HG03520 (cell line): ENCODE measurements at regions not wholly inside any gene's neighbourhood (a gene's known extent, or its start where the extent isn't known, plus 50 kb on each side); places are given as distances from the start of the nearest gene placed in this dataset.
"Not testable (repeated sequence)": the region's sequence is repeated elsewhere in the genome, so short reads cannot be mapped to it uniquely, and the experiment has no call there.

Experiments
- ATAC-seq: cut with Tn5 transposase; IDR thresholded peaks from one replicate; pipeline ENCODE4 v1.9.1; 2021; ENCODE audit warnings: mild to moderate bottlenecking, moderate library complexity; ENCODE audit not compliant: unreplicated experiment

- ATAC-seq: not testable (repeated sequence)
These were observed 168.5 kb downstream of the LAT start for GRCh38 chr16:29153307-29153706.

GRCh38 chr16:29152544-29153031, 167.7 kb downstream of the LAT start:
- not testable (repeated sequence) for ATAC-seq

DNA sequence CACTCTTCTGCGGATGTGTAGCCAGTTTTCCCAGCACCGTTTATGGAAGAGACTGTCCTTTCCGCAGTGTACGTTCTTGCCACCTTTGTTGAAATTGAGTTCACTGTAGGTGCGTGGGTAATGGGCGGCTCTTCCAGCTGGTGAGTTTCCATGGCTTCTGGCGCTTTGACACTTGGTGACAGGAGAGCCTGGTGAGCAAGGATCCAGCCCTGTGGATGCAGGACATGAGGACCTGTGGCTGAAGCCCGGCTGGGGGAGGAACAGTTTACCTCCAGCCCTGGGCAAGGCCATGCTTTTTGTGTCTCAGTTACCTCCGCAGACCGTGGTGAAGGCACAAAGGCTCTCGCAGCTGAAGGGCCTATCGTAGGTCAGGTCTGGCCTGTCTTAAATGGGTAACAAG, 166.5 kb downstream of the LAT start:
- ATAC-seq: no peak

DNA sequence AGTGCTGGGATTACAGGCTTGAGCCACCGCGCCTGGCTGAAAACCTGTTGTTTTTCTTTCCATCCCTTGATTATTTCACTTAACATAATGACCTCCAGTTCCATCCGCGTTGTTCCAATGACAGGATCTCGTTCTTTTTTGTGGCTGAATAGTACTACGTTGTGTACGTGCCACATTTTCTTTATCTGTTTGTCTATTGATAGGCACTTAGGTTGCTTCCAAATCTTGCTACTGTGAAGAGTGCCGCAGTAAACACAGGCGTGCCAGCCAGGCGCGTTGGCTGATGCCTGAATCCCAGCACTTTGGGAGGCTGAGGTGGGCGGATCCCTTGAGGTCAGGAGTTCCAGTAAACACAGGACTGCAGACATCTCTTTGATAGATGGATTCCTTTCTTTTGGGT, 165.1 kb downstream of the LAT start:
- not testable (repeated sequence) for ATAC-seq

DNA sequence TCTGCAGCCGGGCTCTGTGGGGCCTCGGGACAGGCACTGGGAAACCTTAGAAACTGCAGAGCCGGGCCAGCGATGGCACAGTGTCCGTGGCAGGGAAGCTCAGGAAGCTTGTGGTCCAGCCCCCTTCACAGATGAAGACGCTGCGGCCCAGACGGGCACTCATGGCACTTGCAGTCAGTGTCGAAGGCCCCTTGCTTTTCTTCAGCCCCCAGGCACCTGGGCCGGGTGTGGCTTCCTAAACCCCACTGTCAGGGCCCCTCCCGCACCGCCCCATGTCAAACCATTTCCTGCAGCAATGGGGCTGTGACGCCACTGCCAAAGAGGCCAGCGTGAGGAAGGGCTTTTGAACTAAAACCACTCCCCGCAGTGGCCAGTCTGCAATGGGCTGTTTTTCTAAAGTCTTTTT, 164.0 kb downstream of the LAT start:
- no peak for ATAC-seq

GRCh38 chr16:29148131-29148691, 163.4 kb downstream of the LAT start:
- no peak for ATAC-seq

GRCh38 chr16:29147710-29148109, 162.9 kb downstream of the LAT start:
- ATAC-seq: not testable (repeated sequence)

DNA sequence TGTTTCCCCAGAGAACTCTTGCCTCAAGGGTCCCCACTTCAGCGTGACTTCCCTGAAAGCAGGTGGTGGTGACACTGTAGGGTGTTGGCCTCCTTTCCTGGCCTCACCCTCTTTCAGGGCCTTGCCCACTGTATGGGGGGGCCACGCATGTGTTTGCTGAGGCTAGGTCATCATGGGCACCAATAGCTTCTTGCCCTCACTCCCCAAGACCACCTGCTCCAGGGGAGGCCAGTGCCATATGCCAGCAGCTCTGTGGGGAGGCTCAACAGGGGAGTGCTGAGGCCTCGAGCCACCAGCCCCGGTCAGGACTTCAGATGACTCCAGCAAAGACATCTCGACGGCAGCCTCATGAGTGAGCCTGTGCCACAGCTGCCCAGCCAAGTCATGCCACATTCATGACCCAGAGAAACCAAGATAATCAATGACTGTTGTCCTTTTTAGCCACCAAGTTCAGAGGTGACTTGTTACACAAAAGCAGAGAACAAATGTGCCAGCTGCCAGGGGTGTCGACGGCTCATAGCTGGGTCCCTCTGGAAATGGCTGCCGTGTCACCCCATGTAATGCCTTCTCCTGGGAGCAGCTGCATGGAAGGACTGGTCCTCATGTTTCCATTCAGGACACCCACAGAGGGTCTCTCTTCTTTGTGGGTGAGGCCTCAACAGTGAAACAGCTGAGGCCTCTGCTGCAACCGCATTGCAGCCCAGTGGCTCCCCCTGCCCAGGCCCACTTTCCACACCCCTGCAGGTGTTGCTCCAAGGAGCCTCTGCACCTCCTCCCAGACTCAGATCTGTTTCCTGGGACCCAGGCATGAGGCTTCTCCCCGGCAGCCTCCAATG, 162.2 kb downstream of the LAT start:
- ATAC-seq: not testable (repeated sequence)

DNA sequence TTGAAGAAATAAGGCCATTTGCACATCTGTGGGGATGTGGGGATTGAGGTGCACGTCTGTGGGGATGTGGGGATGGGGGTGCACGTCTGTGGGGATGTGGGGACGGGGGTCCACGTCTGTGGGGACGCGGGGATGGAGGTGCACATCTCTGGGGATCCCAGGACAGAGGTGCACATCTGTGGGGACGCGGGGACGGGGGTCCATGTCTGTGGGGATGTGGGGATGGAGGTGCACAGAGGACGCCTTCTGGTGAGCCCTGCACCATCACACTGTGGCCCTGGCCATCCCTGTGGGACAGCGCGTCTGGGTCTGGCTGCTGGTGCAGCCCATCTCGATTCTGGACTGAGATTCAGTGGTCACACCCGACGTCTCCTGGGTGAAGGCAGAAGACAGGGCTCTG, 161.4 kb downstream of the LAT start:
- ATAC-seq: no peak

DNA sequence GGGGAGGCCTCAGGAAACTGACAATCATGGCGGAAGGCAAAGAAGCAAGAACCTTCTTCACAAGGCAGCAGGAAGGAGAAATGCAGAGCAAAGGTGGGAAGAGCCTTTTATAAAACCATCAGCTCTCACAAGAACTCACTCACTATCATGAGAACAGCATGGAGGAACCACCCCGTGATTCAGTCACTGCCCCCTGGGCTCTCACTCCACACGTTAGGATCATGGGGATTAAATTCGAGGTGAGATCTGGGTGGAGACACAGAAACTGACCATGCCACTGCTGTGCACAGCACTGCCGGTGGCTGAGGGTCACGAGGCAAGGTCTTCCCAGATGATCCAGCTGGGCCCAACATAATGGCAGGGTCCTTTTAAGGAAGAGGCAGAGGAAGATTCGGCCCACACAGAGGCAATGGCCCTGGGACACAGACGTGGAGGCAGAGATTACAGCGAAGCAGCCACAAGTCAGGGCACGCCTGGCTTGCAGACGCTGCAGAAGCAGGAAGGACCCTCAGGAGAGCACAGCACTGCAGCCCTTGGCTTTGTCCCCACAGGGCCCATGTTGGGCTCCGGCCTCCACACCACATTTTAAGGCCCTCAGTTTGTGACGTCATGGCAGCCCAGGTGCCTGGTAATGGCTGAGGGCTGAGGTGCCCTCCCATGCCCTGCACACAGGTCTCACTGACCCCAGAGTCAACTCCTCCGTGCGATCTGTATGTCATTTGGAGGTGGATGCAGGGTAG, 160.8 kb downstream of the LAT start:
- not testable (repeated sequence) for ATAC-seq

DNA sequence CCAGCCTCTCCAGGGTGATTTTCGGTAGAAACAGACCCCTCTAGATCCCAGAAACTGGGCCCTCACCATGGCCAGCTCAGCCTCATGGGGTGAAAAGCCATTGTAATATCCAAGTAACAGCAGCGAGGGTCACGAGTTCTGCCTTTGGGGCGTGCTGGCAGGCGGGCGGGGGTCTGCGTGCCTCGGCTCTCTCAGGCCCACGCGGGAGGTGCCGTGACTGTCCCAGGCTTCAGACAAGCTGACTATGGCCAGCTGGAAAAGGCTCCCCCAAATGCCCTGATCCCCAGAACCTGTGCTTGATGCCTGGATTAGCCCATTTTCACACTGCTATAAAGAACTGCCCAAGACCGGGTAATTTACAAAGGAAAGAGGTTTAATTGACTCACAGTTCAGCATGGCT, 160.2 kb downstream of the LAT start:
- ATAC-seq: not testable (repeated sequence)

DNA sequence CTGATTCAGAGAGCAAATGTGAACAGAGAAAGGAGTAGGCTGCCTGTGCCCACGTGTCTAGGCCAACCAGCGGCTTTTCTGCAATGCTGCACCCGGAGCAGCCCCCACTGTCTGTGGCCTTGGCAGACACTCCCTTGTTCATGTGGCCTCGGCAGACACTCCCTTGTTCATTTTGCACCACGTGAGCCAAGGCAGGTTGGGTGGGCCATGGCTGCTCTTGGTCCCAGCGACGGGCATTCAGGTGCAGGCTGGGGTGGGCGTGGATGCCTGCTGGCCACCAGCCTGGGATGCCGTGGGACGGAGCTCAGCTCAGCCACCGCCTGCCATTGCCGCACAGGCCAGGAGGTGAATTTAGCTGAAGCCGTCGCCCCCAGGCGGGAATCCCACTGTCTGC, 159.8 kb downstream of the LAT start:
- not testable (repeated sequence) for ATAC-seq

- not testable (repeated sequence) for ATAC-seq
These were observed 159.2 kb downstream of the LAT start for GRCh38 chr16:29143739-29144668.

- ATAC-seq: not testable (repeated sequence)
These were observed 157.7 kb downstream of the LAT start for GRCh38 chr16:29142506-29142905.

- ATAC-seq: no peak
These were observed 156.9 kb downstream of the LAT start for GRCh38 chr16:29141586-29142324.

GRCh38 chr16:29141121-29141520, 156.3 kb downstream of the LAT start:
- ATAC-seq: not testable (repeated sequence)

DNA sequence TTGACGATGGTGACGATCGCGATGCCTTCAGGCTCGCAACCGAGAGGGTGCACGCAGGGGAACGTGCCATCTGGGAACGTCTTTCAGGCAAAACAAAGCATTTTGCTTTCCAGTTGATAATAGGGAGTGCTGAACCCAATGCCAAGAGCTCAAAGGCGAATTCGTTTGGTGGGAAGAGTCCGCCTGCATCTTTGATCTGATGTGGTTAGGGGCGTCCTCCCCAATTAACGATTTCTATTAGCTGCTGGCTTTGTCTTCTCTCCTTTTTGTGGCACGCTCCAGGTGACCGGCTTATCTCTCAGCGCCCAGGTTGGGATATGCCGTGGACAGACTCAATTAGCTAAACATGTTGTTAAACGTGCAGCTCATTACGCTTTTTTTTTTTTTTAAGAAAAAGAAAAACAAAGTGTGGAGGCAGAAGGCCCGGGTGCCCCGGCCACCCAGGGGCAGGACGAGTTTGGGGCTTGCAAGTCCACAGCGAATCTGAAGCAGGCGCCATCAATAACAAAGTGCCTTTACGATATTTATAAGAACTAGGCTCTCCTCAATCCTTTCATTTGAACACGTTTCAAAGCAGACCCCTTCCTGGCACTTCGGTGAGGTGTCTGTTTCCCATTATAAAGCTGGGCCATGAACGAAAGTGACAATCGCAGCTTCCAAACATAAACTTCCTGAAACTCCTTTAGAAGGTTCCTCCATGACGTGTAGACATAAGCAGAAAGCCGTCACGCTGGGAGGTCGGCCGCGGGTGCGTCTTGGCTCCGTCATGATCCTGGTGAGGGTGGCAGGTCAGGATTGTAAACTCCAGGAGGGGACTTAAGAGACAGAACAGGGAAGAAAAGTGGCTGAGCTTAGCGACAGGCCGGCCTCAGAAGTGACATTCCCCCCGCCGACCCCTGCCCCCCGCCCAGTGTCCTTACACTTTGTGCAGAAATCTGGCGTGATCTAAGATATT, 155.3 kb downstream of the LAT start:
- ATAC-seq: not testable (repeated sequence)

DNA sequence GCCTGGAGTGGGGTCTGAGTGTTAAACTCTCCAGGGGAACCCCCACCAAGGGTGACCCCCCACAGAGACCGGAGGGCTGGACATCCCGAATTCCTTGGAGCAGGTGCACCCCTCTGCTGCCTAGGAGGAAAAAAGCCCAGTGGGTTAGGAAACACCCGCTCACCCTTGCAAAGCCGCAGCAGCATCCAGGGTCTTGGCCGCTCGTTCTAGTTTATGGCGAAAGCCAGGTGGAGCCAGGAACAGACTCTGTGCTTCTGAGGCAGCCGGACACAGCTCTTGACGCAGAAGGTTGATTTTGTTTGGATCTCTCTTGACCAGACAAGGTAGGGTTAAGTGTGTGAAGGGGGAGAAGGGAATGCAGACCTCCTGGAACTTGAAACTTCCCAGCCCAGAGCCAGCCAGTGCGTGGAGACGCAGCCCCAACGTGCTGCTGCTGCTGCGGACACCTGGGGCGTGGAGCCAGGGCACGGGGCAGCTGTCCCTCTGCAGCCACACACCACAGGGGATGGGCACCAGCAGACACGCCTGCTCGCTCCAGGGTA, 154.5 kb downstream of the LAT start:
- ATAC-seq: no peak
